NCI-H1417 treated with DMSO at 0.1 percent for 48 hours (cell line): ENCODE measurements at regions not wholly inside any gene's neighbourhood (a gene's known extent, or its start where the extent isn't known, plus 50 kb on each side); places are given as distances from the start of the nearest gene placed in this dataset.

Experiments used
- DNase-seq: peaks from one replicate; lab custom pipeline; 2025; lab: John Stamatoyannopoulos, UW

DNA sequence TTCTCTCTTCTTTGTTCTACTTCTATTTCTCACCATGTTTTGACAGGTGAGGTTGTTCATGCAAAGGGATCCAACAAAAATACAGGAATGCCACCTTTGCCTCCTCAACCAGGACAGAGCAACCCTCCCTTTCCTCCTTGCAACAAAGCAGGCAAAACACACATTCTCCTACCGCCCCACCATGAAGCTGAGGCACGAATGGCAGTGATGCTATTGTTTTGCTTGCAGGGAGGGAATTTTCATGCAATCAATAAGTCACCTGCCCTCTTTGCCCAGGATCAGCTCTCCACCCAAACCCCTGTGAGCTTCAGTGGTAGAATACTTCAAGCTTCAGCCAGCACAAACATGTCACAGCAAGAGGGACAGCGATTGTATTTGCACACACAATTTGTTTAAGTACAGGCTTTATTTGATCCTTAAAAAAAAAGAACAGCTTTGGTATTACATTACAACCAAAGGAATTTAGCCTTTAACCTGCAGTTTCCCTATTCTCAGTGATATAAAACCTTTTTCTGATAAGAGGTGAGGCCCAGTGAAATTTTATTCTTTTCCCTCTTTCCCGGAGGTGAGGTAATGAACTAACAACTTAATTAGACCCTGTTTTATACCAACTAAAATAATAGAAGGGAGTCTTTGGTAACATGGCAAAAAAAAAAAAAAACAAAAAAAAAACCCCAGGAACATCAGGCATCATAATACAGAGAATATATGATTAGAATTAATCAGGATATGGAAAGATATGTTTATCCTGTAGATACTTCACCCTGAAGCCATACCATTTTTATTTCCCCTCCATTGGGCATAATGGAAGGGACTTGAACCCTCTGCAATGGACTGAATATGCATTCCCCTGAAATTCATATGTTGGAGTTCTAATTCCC is 87.0 kb upstream of the EEA1 start:
- no peak for DNase-seq

GRCh38 chr12:93016752-93017350 is 87.8 kb upstream of the EEA1 start:
- DNase-seq: no peak

DNA sequence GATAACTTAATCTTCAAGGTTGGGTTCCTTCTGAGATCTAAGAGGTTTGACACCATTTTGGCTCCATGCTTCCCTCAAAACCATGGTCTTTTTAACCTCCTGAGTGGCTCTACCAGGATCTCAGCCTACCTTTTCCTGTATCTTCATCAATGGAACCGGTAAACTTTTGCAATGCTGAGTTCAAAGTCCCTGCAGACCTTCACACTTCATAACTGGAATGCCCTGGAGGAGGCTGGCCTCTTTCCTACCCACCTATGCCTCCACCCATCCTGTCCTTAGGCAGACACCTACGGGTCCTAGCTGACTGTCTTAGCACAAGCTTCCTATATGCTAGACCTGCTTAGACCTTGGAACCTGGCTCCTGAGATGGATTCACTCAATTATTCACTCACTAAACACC is 89.5 kb upstream of the EEA1 start:
- no peak for DNase-seq

GRCh38 chr12:93019212-93019927 is 90.3 kb upstream of the EEA1 start:
- no peak for DNase-seq

DNA sequence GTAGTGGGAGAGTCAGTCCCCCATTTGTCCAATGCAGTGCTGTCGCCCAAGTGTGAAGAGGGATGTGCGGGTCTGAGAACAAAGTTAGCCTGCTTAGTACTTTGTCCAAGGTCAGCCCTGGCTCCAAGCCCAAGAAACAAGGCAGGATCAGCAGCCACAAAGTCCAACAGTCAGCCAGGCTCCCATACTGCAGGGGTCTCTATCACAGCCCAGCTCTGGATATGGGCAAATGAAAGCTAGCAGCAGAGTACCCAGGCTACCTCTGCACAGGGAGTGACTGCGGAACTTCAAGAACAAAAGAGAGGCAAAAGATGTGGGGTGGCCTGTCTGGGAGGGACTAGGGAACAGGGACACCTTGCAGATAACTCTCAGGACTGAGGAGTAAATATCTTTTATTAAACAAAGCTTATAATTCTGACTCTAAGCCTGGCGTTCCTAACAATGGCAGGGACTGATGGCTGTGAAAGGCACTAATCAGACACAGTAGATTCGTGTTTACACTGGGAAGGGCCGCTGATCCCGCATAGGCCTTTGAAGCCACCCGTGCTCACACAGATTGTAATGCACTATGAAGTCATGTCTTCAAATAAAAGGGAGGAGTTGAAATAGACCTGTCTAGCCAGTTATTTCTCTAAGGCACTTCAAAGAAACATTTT is 91.0 kb upstream of the EEA1 start:
- DNase-seq: no peak

DNA sequence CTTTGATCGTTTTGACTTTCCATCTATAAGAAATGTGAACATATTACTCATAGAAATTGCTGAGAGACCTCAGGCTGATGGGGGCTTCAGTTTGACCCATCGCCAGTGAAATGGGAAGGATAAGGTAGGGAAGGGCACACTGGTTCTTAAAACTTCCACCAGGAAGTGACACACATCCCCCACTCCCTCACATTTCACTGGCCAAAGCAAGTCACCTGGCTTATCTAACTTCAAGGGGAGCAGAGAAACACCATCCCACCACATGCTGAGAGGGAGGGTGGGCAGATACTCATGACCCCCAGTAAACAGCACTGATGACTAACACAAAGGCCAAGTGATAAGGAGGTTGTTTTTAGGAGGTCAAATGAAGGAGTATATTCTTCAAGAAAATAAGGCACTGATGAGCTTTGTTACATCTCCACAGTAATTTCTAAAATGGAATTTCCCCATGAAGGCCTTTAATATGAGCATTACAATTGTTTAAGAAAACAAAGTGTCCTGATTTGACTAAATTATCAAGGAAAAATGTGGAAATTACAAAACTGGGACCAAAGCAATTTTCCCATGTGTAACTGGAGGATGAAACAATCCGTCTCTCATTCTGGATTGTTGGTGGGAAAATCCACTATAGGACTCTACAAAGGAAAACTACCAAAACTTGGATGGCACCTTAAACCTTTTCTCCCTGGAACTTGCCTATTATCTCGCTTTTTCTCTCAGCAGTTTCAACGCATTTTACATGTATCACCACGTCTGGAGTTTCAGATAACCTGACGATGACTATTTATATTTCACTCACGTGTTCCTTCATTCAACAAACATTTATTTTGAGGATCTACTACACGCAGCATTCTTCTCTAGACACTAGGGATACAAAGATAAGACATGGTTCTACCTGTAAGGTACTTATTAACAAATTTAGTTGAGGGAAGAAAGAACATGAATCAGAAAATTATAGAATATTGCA is 91.8 kb upstream of the EEA1 start:
- no peak for DNase-seq

DNA sequence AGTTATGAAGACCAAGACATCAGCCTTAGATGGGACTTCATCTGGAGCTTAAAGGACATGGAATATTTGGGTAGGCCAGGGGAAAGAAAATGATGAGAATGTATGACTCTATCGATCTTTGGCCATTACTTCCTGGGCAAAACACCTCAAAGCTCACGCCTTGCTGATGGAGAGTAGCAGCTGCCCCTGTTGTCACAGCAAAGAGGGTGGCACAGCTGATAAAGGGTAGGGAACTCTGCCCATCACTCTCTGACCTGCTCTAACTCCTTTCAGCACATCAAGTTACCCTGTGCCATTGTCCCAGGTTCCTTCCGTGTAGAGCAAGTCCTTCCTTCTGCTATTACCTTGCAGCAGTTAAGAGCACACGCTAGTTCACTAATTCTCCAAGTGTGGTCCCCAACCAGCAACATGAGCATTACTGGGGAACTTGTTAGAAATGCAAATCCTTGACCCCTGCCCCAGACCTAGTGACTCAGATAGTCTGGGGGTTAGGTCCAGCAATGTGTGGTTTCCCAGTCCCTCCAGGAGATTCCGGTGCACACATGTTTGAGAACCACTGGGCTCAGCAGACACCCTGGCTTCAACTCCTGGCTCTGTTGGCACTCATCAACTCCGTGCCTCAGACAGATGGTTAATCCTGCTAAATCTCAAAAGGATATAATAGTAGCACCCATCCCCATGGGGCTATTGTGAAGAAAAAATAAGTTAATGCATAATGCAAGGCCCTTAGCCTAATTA is 93.7 kb upstream of the EEA1 start:
- no peak for DNase-seq

GRCh38 chr12:93025145-93026103 is 96.3 kb upstream of the EEA1 start:
- DNase-seq: no peak

- DNase-seq: no peak
Observed at GRCh38 chr12:93027041-93027440, 97.9 kb upstream of the EEA1 start.

DNA sequence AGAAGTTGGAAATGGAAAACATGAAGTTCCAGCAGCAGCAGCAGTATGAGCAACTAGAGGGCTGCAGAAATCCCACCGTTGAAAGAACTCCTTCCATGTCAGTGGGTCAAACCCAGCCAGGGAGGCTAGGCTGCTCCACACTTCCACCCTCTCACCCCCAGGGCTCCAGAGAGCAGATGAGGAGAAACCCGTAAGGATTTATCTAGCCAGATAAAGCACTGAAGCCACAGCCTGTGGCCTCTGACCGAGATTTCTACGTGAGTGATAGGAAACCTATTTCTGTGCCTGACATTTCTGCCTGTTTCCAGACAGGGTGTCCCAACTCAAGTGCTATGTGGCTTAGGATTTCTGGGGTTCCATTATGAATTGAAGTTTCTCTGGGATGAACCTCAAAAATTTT is 100.0 kb upstream of the EEA1 start:
- DNase-seq: no peak

- no peak for DNase-seq
Observed at GRCh38 chr12:93031028-93031427, 101.9 kb upstream of the EEA1 start.

GRCh38 chr12:93032758-93033157 is 103.7 kb upstream of the EEA1 start:
- DNase-seq: no peak

GRCh38 chr12:93033948-93034347 is 104.9 kb upstream of the EEA1 start:
- no peak for DNase-seq

DNA sequence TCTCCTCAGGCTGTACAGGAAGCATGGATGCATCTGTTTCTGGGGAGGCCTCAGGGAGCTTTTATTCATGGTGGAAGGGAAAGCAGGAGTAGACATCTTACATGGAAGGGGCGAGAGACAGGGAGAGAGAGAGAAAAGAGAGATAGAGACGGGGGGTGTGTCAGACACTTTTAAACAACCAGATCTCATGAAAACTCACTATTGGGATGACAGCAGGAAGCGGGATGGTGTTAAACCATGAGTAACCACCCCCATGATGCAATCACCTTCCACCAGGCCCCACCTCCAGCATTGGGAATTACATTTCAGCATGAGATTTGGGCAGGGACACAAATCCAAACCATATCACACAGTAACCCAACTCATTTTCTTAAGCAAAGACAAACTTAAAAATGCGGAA is 110.0 kb upstream of the EEA1 start:
- DNase-seq: no peak

- DNase-seq: no peak
Observed at GRCh38 chr12:93039930-93040329, 110.8 kb upstream of the EEA1 start.

DNA sequence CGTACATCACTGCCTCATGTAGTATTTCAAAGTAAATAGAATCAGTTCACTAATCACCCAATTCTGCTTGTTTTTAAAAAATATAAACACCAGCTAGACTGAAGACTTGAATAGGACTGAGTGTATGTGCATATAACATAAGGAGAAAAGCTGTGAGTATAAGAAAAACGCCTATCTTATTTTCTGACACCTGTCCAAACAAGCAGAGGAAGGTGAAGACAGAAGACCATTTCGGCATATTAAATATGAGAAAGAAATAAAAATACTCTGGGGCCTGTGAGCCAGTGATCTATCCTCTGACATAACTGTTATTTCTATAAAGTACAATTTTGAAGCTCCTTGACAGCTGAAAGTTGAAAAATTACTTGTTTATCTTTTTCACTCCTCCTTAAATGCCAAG is 111.3 kb upstream of the EEA1 start:
- no peak for DNase-seq

DNA sequence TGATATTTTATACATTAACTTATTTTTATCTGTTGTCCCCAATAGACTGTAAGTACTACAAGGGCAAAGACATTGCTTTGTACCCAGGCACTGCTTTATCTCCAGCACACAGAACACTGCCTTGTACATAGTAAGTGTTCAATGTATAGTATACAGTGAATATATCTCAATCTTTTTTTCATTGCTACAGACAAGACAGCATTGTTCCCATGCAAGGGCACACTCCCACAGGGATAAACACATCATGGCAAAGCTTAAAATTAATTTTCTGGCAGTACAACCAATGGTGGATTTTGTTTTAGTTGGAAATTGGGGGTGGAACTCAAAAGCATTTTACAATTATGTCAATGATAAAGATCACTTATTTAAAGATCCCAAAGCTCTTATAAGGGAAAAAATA is 112.3 kb upstream of the EEA1 start:
- DNase-seq: no peak

- no peak for DNase-seq
Observed at GRCh38 chr12:93042283-93042682, 113.2 kb upstream of the EEA1 start.

DNA sequence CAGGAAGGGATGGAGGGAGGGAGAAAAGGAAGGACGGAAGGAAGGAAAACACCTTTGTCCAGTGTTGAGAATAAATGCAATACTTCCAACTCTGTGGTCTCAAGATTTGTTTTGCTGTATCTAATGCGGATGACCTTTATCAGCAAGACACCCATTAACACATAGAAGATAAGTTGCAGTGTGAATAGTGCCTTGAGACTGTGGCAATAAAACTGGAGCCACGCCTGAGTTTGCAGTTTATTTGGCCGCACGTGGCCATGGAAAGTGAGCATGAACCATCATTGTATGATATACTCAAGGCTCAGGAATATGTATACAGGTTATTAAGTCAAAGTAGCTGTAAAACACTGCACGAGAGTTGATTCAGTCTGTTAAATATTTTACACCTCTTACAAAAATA is 113.6 kb upstream of the EEA1 start:
- no peak for DNase-seq
